ENCODE measurements at regions not wholly inside any gene's neighbourhood (a gene's known extent, or its start where the extent isn't known, plus 50 kb on each side); places are given as distances from the start of the nearest gene placed in this dataset.

DNA sequence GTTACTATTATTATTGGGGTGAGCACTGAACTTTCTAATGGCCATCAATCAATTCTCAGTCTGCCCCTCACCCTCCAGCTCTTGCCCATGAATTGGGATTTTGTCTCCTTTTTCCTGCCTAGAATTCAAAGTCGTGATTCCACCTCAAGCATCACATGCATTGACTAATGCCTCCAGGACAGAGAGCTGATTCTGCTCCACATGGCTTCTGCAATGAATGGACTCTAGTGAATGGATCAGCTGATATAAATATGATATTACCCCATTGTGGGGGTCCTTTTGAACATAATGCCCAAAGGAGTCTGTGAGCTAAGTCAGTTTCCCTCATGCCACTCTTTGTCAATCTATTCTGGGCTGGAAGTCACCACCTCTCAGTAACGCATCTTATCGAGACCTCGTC, 126.4 kb downstream of the OPN5 start:
- Histone ChIP-seq H3K27ac (no peak overlapping the region), H3K36me3 (no peaks in the 10 kb centered on the region), H3K4me1 (no peaks in the 10 kb centered on the region), H3K9me3 (no peaks in the 10 kb centered on the region), H3K4me3 (replicated peaks in 1 of 3) (no peak overlapping the region), H3K27me3 (no peaks in the 10 kb centered on the region)
- TF ChIP-seq, protein P1, sequence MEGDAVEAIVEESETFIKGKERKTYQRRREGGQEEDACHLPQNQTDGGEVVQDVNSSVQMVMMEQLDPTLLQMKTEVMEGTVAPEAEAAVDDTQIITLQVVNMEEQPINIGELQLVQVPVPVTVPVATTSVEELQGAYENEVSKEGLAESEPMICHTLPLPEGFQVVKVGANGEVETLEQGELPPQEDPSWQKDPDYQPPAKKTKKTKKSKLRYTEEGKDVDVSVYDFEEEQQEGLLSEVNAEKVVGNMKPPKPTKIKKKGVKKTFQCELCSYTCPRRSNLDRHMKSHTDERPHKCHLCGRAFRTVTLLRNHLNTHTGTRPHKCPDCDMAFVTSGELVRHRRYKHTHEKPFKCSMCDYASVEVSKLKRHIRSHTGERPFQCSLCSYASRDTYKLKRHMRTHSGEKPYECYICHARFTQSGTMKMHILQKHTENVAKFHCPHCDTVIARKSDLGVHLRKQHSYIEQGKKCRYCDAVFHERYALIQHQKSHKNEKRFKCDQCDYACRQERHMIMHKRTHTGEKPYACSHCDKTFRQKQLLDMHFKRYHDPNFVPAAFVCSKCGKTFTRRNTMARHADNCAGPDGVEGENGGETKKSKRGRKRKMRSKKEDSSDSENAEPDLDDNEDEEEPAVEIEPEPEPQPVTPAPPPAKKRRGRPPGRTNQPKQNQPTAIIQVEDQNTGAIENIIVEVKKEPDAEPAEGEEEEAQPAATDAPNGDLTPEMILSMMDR (IDR thresholded peaks at IDR 0.05), result no peak
- no peak for TF ChIP-seq POLR2A (IDR thresholded peaks at IDR 0.05)
- 88 to 89% methylated on average over 4 of the region's 4 CpGs for WGBS, 2 donors
- DNase-seq, result no peak
- intact Hi-C loops (cut with DNase I), result no loop called here

DNA sequence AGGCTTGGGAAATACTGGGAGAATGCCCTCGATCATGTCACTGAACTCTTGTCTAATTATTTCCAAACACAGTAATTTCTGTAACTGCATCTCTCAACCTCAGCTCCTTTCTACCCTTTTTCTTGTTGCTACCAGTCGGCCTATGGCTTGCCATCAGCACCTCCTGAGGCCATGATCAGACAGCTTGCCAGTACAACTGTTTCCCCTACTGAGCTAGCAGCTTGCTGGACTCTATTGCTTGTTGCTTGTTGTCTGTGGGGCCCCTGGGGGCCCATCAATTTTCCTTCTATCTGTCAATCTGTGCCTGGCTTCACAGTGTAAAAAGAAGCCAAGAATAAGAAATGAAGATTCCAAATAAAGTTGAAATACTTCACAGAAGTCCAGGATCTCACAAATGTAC, 123.9 kb downstream of the OPN5 start:
- no peaks in the 10 kb centered on the region for H3K27me3 ChIP-seq
- no peak for TF ChIP-seq POLR2A (IDR thresholded peaks at IDR 0.05)
- TF ChIP-seq, protein P1 (IDR thresholded peaks at IDR 0.05), result no peak
- H3K4me1 ChIP-seq, result no peaks in the 10 kb centered on the region
- no peak overlapping the region for H3K4me3 ChIP-seq (replicated peaks in 1 of 3)
- WGBS, 2 donors, result 73 to 76% methylated on average over 2 of the region's 2 CpGs
- intact Hi-C loops (cut with DNase I), result no loop called here
- no peaks in the 10 kb centered on the region for H3K9me3 ChIP-seq
- H3K36me3 ChIP-seq, result no peaks in the 10 kb centered on the region
- H3K27ac ChIP-seq, result no peak overlapping the region
- no peak for DNase-seq

DNA sequence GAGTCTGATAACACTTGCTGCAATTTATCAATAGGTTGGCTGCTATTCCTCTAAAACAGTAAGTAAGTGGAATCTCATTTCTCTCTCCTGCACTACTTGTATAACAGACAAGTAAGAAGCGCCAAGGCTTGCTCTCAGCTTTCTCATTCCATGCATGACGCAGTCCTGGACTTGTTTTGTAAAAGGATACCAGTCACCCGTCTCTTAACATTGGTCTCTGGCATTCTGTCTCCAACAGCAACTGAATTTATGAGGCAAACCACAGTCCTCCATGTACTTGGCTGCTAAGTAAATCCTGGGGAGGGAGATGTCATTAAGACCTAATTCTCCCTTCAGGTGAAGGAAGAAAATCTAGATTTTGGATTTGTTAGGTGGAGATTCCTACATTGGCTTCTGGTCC, 115.4 kb downstream of the OPN5 start:
- intact Hi-C loops (cut with DNase I), result no loop called here
- TF ChIP-seq, protein P1 (IDR thresholded peaks at IDR 0.05), result no peak
- no peak for TF ChIP-seq POLR2A (IDR thresholded peaks at IDR 0.05)
- no peaks in the 10 kb centered on the region for H3K36me3 ChIP-seq
- H3K4me3 ChIP-seq (replicated peaks in 1 of 3), result no peak overlapping the region
- H3K27me3 ChIP-seq, result no peaks in the 10 kb centered on the region
- H3K4me1 ChIP-seq, result no peaks in the 10 kb centered on the region
- no peak overlapping the region for H3K27ac ChIP-seq
- DNase-seq, result no peak
- WGBS, 2 donors, result 79 to 84% methylated on average over 3 of the region's 3 CpGs
- H3K9me3 ChIP-seq, result no peaks in the 10 kb centered on the region

DNA sequence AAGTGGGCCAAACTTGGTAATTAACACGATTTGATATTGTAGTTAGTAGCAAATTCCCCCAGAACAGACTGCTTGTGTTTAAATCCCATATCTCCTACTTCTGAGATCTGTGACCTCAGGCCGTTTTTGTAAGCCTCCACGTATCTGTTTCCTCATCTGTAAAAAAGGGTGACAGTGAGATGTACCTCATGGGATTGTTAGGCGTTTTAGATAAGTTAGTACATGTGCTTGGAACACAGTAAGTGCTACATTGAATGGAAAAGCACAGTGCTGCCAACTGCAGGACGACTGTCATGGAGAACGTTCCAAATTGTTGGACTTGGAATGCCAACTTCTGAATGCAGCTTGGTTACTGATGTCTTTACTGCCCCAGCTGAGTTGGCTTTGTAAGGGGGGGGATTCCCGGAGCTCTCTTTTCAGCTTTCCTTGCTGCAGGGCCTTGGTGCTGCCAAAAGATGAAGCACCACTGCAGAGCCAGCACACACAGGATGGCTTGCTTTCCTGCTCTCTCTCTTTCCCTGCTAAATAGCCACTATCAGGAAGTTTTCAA, 108.6 kb downstream of the OPN5 start:
- Histone ChIP-seq H3K27ac (no peak overlapping the region), H3K36me3 (no peaks in the 10 kb centered on the region), H3K4me1 (no peaks in the 10 kb centered on the region), H3K4me3 (replicated peaks in 1 of 3) (no peak overlapping the region), H3K9me3 (no peaks in the 10 kb centered on the region), H3K27me3 (no peaks in the 10 kb centered on the region)
- 80 to 83% methylated on average over 7 of the region's 7 CpGs for WGBS, 2 donors
- TF ChIP-seq, protein P1 (IDR thresholded peaks at IDR 0.05), result no peak
- no peak for TF ChIP-seq POLR2A (IDR thresholded peaks at IDR 0.05)
- intact Hi-C loops (cut with DNase I), result no loop called here
- no peak for DNase-seq

DNA sequence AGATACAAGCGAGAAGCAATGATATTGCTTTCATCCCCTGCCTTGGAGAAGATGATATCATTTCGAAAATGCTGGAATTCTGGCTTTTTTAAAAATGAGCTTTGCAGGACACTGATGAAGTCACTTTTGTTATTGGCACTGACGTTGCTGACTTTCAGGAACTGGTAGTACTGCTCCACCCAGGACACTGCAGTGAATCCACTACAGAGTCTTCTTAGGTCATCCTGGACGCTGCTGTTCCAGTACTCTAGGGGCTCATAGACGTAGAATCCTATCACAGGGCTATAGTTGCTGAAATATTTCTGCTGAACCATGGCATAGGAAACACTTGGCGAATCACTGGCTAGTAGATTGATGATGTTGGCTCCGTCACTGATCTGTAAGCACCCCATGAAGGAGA, 97.2 kb downstream of the OPN5 start:
- 80 to 92% methylated on average over 7 of the region's 7 CpGs for WGBS, 2 donors

More for the DNA sequence above, 97.2 kb downstream of the OPN5 start:
- Histone ChIP-seq H3K4me1 (no peaks in the 10 kb centered on the region), H3K9me3 (no peaks in the 10 kb centered on the region), H3K27me3 (no peaks in the 10 kb centered on the region), H3K27ac (no peak overlapping the region), H3K4me3 (replicated peaks in 1 of 3) (no peak overlapping the region), H3K36me3 (no peaks in the 10 kb centered on the region)
- DNase-seq, result no peak
- intact Hi-C loops (cut with DNase I), result no loop called here
- TF ChIP-seq, protein P1 (IDR thresholded peaks at IDR 0.05), result no peak
- TF ChIP-seq POLR2A (IDR thresholded peaks at IDR 0.05), result no peak

All from thyroid gland (tissue), 4 donors.